GM18520 (cell line): ENCODE measurements at regions not wholly inside any gene's neighbourhood (a gene's known extent, or its start where the extent isn't known, plus 50 kb on each side); places are given as distances from the start of the nearest gene placed in this dataset.
"Not testable (repeated sequence)": the region's sequence is repeated elsewhere in the genome, so short reads cannot be mapped to it uniquely, and the experiment has no call there.

Experiments used
- ATAC-seq: cut with Tn5 transposase; IDR thresholded peaks from one replicate; pipeline ENCODE4 v1.9.1; 2021; ENCODE audit not compliant: unreplicated experiment

- ATAC-seq, result no peak
Observed at GRCh38 chr18:3328532-3328931, 66.6 kb downstream of the MYL12B start.

- ATAC-seq, result no peak
Observed at GRCh38 chr18:3329471-3329870, 67.5 kb downstream of the MYL12B start.

GRCh38 chr18:3329872-3330271, 67.9 kb downstream of the MYL12B start:
- no peak for ATAC-seq

DNA sequence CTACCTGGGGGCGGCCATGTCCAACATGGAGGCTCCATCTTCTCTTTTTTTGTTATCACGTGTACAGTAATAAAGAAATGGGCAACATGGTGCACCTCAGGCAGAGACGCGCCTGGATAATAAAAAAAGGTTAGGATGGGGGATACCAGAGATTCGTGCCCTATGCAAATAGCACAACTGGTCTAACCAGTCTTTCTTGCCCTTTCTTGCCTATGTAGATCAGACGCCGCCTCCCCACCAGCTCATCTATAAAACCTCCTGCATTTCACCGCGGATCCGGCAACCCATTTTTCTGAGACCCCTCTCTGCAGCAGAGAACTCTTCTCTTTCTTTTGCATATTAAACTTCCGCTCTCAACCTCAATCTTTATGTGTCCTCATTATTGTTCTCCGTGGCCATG, 68.7 kb downstream of the MYL12B start:
- no peak for ATAC-seq

- no peak for ATAC-seq
Observed at GRCh38 chr18:3332376-3332775, 70.4 kb downstream of the MYL12B start.

DNA sequence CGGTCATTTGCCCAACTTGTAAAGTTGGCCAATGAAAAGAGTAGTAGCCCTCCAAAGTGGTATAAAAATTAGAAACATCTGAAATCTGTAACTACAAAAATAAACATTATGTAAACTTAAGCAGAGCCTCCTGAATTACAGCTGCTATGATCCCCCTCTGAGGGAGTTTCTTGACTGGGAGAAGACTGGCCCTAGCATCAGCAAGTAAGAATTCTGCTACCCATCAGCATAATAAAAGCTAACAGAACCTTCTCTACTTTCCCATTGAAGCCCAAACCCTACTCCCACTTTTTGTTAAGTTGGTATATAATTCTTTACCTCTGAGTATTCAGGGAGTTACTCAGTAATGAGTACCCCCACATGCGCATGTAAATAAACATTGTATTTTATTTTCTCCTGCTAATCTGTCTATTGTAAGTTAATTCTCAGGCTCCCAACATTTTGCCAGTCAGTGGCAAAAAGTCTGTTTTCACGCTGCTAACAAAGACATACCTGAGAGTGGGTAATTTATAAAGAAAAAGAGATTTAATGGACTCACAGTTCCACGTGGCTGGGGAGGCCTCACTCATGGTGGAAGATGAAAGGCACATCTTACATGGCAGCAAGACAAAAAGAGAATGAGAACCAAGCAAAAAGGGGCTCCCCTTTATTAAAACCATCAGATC, 71.3 kb downstream of the MYL12B start:
- no peak for ATAC-seq

GRCh38 chr18:3333721-3334386, 71.9 kb downstream of the MYL12B start:
- no peak for ATAC-seq

GRCh38 chr18:3340015-3340681, 78.2 kb downstream of the MYL12B start:
- ATAC-seq, result no peak

- ATAC-seq, result no peak
Observed at GRCh38 chr18:3340682-3341097, 78.8 kb downstream of the MYL12B start.

DNA sequence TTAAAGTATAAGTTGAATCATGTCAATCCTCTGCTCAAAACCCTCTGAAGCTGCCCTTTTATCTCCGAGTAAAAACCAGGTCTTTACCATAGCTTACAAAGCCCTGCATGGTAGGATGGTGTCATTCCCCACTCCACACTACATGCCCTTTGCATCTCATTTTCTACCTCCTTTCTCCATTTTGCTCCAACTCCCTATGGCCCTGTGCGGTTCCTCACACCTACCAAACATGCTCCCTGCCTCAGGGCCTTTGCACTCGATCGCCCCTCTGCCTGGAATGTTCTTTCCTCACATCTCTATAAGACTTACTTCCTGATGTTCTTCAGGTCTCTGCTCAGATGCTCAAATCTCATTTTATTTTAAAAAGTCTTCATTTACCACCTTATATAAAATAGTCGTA, 80.7 kb downstream of the MYL12B start:
- ATAC-seq, result no peak

DNA sequence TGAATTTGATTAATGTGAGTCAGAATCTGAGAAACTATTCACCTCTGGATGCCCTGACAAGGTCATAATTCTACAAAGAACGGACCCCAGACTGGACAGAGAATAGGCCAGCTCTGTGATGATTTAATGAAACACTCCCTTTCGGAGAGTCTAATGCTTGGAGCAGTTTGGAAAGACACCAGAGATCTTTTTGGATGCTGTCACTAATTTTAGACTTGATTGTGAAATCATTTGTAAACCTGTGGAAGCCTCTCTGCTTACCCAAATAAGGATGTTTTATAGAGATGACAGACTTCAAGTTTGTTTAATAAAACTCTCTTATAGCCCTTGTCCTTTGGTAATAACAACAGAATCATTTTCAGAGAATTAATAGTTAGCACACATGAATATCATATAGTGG, 83.5 kb downstream of the MYL12B start:
- no peak for ATAC-seq

DNA sequence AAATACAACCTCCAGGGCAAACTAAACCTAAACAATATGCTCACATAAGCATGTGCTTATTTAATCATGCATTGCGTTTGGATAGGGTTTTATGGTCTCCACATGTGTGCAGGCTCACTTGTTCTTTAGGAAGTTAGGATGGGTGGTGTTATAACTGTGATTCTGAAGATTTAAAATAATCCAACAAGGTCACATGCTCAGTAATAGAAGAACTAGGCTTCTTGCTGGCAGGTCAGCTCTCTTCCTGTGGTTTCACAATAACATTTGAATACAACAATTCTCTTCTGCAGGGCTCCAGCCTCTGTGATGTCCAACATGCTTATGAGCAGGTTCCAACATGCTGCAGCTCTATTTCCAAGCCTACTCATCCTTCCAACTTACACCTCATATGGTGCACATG, 84.0 kb downstream of the MYL12B start:
- no peak for ATAC-seq

GRCh38 chr18:3346487-3346886, 84.6 kb downstream of the MYL12B start:
- ATAC-seq, result no peak

DNA sequence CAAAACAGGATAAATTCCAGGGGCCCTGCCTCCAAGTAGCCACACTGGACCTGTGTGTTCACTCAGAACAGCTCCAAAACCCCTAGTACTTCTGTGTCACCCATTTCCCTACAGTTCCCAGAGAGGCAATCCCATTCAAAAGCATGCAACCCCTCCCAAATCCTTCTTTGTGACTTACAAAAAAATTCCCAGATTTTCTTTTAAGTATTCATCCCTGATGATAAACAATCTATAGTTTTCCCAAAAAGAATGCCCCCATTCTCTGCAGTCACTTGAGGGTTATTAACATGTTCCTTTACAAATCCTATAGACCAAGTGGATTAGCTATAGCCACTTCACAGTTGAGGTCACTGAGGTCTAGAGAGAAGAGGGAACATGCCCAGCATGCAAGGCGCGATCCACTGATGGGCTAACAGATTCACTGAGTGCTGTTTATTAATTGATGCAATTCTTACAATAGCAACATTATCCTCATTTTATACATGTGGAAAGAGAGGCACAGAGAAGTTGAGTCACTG, 85.4 kb downstream of the MYL12B start:
- ATAC-seq, result no peak

DNA sequence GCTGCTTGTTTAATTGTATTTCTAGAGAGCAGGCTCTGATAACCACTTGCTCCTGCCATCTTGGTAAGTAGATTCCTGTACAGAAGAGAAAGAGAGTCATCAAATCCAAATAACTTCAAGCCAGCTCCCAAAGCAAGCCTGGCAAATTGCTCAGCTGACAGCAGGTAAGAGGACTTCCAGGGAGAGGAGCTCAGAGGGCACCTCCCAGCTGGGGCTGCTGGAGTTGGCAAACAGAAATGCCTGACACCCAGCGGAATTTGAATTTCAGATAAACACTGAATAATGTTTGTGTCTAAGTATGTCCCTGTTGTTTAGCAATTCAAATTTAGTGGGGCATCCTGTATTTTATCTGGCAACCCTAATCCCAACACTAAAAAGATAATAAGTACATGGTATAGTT, 86.2 kb downstream of the MYL12B start:
- no peak for ATAC-seq

DNA sequence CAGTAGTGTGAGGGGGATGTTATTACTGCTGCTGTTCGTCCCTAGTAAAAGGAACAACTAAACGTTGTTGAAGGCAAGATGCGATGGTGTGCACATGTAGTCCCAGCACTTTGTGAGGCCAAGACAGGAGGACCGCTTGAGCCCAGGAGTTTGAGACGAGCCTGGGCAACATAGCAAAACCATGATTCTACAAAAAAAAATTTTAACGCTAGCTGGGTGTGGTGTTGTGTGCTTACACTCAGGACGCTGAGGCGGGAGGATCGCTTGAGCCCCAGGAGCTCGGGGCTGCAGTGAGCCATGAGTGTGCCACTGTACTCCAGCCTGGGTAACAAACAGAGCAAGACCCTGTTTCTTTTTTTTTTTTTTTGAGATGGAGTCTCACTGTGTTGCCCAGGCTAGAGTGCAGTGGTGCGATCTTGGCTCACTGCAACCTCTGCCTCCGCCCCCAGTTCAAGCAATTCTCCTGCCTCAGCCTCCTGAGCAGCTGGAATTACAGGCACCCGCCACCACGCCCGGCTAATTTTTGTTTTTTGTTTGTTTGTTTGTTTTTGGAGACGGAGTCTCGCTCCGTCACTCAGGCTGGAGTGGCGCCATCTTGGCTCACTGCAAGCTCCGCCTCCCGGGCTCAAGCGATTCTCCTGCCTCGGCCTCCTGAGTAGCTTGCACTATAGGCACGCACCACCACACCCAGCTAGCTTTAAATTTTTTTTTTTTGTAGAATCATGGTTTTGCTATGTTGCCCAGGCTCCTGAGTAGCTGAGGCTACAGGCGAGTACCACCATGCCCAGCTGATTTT, 87.3 kb downstream of the MYL12B start:
- ATAC-seq, result not testable (repeated sequence)

- no peak for ATAC-seq
Observed at GRCh38 chr18:3350021-3350420, 88.1 kb downstream of the MYL12B start.

GRCh38 chr18:3350566-3351527, 88.9 kb downstream of the MYL12B start:
- ATAC-seq, result no peak

GRCh38 chr18:3354506-3354905, 92.6 kb downstream of the MYL12B start:
- no peak for ATAC-seq

- ATAC-seq, result no peak
Observed at GRCh38 chr18:3356614-3357013, 93.4 kb upstream of the TGIF1 start.
